Activated CD4-positive, alpha-beta T cell treated with anti-CD3 and anti-CD28 coated beads, Interleukin-2, amount 10 ng/mL, durations not matched to agents 24 days and 14 days (primary cell): ENCODE measurements at regions not wholly inside any gene's neighbourhood (a gene's known extent, or its start where the extent isn't known, plus 50 kb on each side); places are given as distances from the start of the nearest gene placed in this dataset.

Experiments used
- DNase-seq: peaks from one replicate; pipeline ENCODE4 v3.0.0; 2022
- H3K27ac Mint-ChIP-seq: one replicate; pipeline ENCODE4 v1.8.0; 2022; ENCODE audit warnings: mild to moderate bottlenecking, mixed read lengths
- H3K27me3 Mint-ChIP-seq: one replicate; pipeline ENCODE4 v1.8.0; 2022; ENCODE audit warnings: mixed read lengths
- H3K36me3 Mint-ChIP-seq: one replicate; pipeline ENCODE4 v1.8.0; 2022; ENCODE audit warnings: low read depth, mild to moderate bottlenecking, mixed read lengths
- H3K4me1 Mint-ChIP-seq: one replicate; pipeline ENCODE4 v1.8.0; 2021; ENCODE audit warnings: mixed read lengths
- H3K4me3 Mint-ChIP-seq: one replicate; pipeline ENCODE4 v1.8.0; 2022; ENCODE audit warnings: mild to moderate bottlenecking, moderate library complexity, mixed read lengths
- H3K9me3 Mint-ChIP-seq: one replicate; pipeline ENCODE4 v1.8.0; 2021; ENCODE audit warnings: mixed read lengths
- intact Hi-C: fragments of 100-400 bp; cut with micrococcal nuclease; formaldehyde crosslinking; loops from one replicate; pipeline ENCODE4 v1.15.1; 2023

GRCh38 chr14:101123618-101124510, 220.3 kb upstream of the RTL1 start:
- no peaks in the 10 kb centered on the region for H3K9me3 Mint-ChIP-seq
- intact Hi-C loops: no loop called here
- H3K27ac Mint-ChIP-seq: no peak overlapping the region
- peaks cover 9% of the 10 kb centered on the region for H3K27me3 Mint-ChIP-seq
- H3K4me3 Mint-ChIP-seq: no peak overlapping the region
- H3K4me1 Mint-ChIP-seq: peaks cover 2% of the 10 kb centered on the region
- no peaks in the 10 kb centered on the region for H3K36me3 Mint-ChIP-seq
- peak; percentile 35 for DNase-seq

- intact Hi-C loops: no loop called here
- Mint-ChIP-seq H3K27ac (no peak overlapping the region), H3K4me3 (no peak overlapping the region), H3K4me1 (peaks cover 2% of the 10 kb centered on the region), H3K36me3 (no peaks in the 10 kb centered on the region), H3K27me3 (peaks cover 8% of the 10 kb centered on the region), H3K9me3 (no peaks in the 10 kb centered on the region)
- no peak for DNase-seq
These were observed 221.3 kb upstream of the RTL1 start for GRCh38 chr14:101124815-101125214.

GRCh38 chr14:101125313-101125712, 221.8 kb upstream of the RTL1 start:
- no peaks in the 10 kb centered on the region for H3K36me3 Mint-ChIP-seq
- H3K4me3 Mint-ChIP-seq: no peak overlapping the region
- intact Hi-C loops: no loop called here
- H3K9me3 Mint-ChIP-seq: no peaks in the 10 kb centered on the region
- no peak for DNase-seq
- no peak overlapping the region for H3K27ac Mint-ChIP-seq
- peaks cover 8% of the 10 kb centered on the region for H3K27me3 Mint-ChIP-seq
- peaks cover 2% of the 10 kb centered on the region for H3K4me1 Mint-ChIP-seq

- Mint-ChIP-seq H3K36me3 (no peaks in the 10 kb centered on the region), H3K9me3 (no peaks in the 10 kb centered on the region), H3K27ac (no peak overlapping the region), H3K27me3 (peaks cover 10% of the 10 kb centered on the region), H3K4me1 (peaks cover under 1% of the 10 kb centered on the region), H3K4me3 (no peak overlapping the region)
- intact Hi-C loops: no loop called here
- no peak for DNase-seq
These were observed 222.5 kb upstream of the RTL1 start for GRCh38 chr14:101125719-101126651.

GRCh38 chr14:101126731-101127130, 223.2 kb upstream of the RTL1 start:
- Mint-ChIP-seq H3K27me3 (peaks cover 10% of the 10 kb centered on the region), H3K4me1 (no peaks in the 10 kb centered on the region), H3K4me3 (no peak overlapping the region), H3K36me3 (no peaks in the 10 kb centered on the region), H3K27ac (no peak overlapping the region), H3K9me3 (no peaks in the 10 kb centered on the region)
- intact Hi-C loops: no loop called here
- DNase-seq: no peak

- intact Hi-C loops: no loop called here
- H3K27me3 Mint-ChIP-seq: peaks cover 10% of the 10 kb centered on the region
- DNase-seq: no peak
These were observed 223.7 kb upstream of the RTL1 start for GRCh38 chr14:101127224-101127623.

GRCh38 chr14:101128478-101129321, 225.2 kb upstream of the RTL1 start:
- no peaks in the 10 kb centered on the region for H3K4me1 Mint-ChIP-seq
- no peak overlapping the region for H3K4me3 Mint-ChIP-seq
- H3K27me3 Mint-ChIP-seq: peaks cover 10% of the 10 kb centered on the region
- H3K36me3 Mint-ChIP-seq: no peaks in the 10 kb centered on the region
- DNase-seq: no peak
- no peaks in the 10 kb centered on the region for H3K9me3 Mint-ChIP-seq
- no peak overlapping the region for H3K27ac Mint-ChIP-seq
- intact Hi-C loops: no loop called here

More at GRCh38 chr14:101127224-101127623, 223.7 kb upstream of the RTL1 start:
- Mint-ChIP-seq H3K36me3 (no peaks in the 10 kb centered on the region), H3K4me1 (no peaks in the 10 kb centered on the region), H3K27ac (no peak overlapping the region), H3K4me3 (no peak overlapping the region), H3K9me3 (no peaks in the 10 kb centered on the region)

GRCh38 chr14:101129521-101130167, 226.1 kb upstream of the RTL1 start:
- intact Hi-C loops: no loop called here
- Mint-ChIP-seq H3K27ac (no peak overlapping the region), H3K27me3 (peaks cover 11% of the 10 kb centered on the region), H3K4me3 (no peak overlapping the region), H3K9me3 (no peaks in the 10 kb centered on the region), H3K36me3 (no peaks in the 10 kb centered on the region), H3K4me1 (no peaks in the 10 kb centered on the region)
- no peak for DNase-seq

GRCh38 chr14:101130861-101131260, 227.3 kb upstream of the RTL1 start:
- Mint-ChIP-seq H3K4me3 (no peak overlapping the region), H3K9me3 (no peaks in the 10 kb centered on the region), H3K36me3 (no peaks in the 10 kb centered on the region), H3K27ac (no peak overlapping the region), H3K4me1 (peaks cover 2% of the 10 kb centered on the region), H3K27me3 (peaks cover 12% of the 10 kb centered on the region)
- no peak for DNase-seq
- intact Hi-C loops: no loop called here

- Mint-ChIP-seq H3K27ac (no peak overlapping the region), H3K27me3 (peaks cover 12% of the 10 kb centered on the region), H3K4me1 (peaks cover 2% of the 10 kb centered on the region), H3K36me3 (no peaks in the 10 kb centered on the region), H3K9me3 (no peaks in the 10 kb centered on the region), H3K4me3 (no peak overlapping the region)
- intact Hi-C loops: no loop called here
- DNase-seq: no peak
These were observed 228.0 kb upstream of the RTL1 start for GRCh38 chr14:101131451-101131916.

GRCh38 chr14:101132051-101132571, 228.6 kb upstream of the RTL1 start:
- Mint-ChIP-seq H3K4me3 (no peak overlapping the region), H3K4me1 (peaks cover 2% of the 10 kb centered on the region), H3K9me3 (no peaks in the 10 kb centered on the region), H3K27ac (no peak overlapping the region), H3K27me3 (peaks cover 12% of the 10 kb centered on the region), H3K36me3 (no peaks in the 10 kb centered on the region)
- intact Hi-C loops: no loop called here
- no peak for DNase-seq

- H3K27me3 Mint-ChIP-seq: peaks cover 12% of the 10 kb centered on the region
- intact Hi-C loops: no loop called here
- no peak for DNase-seq
- no peaks in the 10 kb centered on the region for H3K36me3 Mint-ChIP-seq
- H3K4me1 Mint-ChIP-seq: peaks cover 2% of the 10 kb centered on the region
- H3K9me3 Mint-ChIP-seq: no peaks in the 10 kb centered on the region
- H3K27ac Mint-ChIP-seq: no peak overlapping the region
- no peak overlapping the region for H3K4me3 Mint-ChIP-seq
These were observed 229.1 kb upstream of the RTL1 start for GRCh38 chr14:101132588-101132987.

GRCh38 chr14:101133068-101133467, 229.5 kb upstream of the RTL1 start:
- no peak overlapping the region for H3K27ac Mint-ChIP-seq
- intact Hi-C loops: no loop called here
- H3K27me3 Mint-ChIP-seq: peaks cover 12% of the 10 kb centered on the region
- no peak for DNase-seq
- H3K4me3 Mint-ChIP-seq: no peak overlapping the region
- H3K4me1 Mint-ChIP-seq: peaks cover 2% of the 10 kb centered on the region
- H3K36me3 Mint-ChIP-seq: no peaks in the 10 kb centered on the region
- H3K9me3 Mint-ChIP-seq: no peaks in the 10 kb centered on the region
